WI38 (cell line): ENCODE measurements at regions not wholly inside any gene's neighbourhood (a gene's known extent, or its start where the extent isn't known, plus 50 kb on each side); places are given as distances from the start of the nearest gene placed in this dataset.

Experiments
- H3K4me3 ChIP-seq: 2 replicates; pipeline ENCODE4 v1.5.1; 2011; ENCODE audit warnings: low read depth, mild to moderate bottlenecking, control low read depth, low read length
- TF ChIP-seq, protein P1 (sequence below): IDR thresholded peaks from 2 replicates; pipeline ENCODE4 v1.5.1; 2012; ENCODE audit warnings: low read depth, mild to moderate bottlenecking, control low read depth, low read length

DNA sequence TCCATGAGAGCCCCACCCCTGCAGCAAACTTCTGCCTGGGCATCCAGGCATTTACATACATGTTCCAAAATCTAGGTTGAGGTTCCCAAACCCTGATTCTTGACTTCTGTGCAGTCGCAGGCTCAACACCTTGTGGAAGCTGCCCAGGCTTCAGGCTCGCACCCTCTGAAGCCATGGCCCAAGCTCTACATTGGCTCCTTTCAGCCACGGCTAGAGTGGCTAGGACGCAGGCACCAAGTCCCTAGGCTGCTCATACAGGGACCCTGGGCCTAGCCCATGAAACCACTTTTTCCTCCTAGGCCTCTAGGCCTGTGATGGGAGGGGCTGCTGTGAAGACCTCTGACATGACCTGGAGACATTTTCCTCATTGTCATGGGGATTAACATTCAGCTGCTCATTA is 172.8 kb upstream of the SATB1 start:
- TF ChIP-seq, protein P1, sequence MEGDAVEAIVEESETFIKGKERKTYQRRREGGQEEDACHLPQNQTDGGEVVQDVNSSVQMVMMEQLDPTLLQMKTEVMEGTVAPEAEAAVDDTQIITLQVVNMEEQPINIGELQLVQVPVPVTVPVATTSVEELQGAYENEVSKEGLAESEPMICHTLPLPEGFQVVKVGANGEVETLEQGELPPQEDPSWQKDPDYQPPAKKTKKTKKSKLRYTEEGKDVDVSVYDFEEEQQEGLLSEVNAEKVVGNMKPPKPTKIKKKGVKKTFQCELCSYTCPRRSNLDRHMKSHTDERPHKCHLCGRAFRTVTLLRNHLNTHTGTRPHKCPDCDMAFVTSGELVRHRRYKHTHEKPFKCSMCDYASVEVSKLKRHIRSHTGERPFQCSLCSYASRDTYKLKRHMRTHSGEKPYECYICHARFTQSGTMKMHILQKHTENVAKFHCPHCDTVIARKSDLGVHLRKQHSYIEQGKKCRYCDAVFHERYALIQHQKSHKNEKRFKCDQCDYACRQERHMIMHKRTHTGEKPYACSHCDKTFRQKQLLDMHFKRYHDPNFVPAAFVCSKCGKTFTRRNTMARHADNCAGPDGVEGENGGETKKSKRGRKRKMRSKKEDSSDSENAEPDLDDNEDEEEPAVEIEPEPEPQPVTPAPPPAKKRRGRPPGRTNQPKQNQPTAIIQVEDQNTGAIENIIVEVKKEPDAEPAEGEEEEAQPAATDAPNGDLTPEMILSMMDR = no peak
- no peak overlapping the region for H3K4me3 ChIP-seq

DNA sequence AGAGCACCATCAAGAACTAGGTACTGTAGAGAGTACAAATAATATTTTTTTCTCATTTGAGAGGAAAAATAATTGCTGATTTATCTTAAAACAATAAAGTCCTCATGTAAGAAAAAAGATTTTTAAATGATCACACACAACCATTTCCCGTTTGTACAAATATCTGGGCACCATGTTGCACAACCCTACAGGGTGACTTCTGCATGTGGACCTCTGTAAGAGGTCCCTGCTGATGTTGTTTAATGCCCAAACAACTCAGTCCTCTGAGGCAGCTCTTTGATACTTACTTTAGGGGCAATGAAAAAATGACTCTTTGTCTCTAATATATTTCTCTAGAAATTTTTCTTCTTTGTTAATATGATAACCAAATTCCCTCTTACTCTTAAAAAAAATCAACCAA is 168.1 kb upstream of the SATB1 start:
- H3K4me3 ChIP-seq = no peak overlapping the region
- TF ChIP-seq, protein P1 = no peak

DNA sequence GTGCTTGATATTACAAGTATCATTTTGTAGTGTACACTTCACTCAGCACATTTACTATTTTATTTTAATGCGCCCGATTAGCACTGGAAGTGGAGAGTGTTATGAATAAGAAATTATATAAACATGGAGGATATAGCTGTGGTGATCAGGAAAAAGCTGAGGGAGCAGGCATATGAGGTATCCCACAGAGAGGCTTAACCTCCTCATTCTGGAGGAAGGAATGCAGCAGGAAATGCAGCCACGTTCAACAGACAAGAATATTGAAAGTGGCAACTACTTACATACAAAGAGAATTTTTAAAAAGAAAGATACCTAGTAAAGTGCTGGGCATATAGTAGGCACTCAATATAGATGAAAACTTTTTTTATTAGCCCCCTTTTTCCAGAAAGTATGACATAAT is 166.0 kb upstream of the SATB1 start:
- TF ChIP-seq, protein P1 = no peak
- no peak overlapping the region for H3K4me3 ChIP-seq

DNA sequence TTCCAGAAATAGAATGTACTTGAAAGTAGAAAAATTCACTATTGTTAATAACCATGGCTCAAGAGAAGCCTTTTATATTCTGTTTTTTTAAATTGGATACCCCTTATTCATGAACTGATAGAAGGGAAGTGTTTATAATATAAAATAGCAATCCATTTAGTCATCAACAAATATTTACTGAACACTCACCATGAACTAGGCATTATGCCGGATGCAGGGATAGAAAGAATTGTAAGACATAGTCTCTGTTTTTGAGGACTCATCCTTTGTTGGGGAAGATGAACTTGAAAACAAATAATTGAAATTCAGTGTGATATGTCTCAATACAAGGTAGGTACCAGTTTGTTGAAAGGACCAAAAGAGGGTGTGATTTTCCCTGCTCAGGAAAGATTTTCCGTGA is 160.9 kb upstream of the SATB1 start:
- no peak overlapping the region for H3K4me3 ChIP-seq
- TF ChIP-seq, protein P1 = no peak

DNA sequence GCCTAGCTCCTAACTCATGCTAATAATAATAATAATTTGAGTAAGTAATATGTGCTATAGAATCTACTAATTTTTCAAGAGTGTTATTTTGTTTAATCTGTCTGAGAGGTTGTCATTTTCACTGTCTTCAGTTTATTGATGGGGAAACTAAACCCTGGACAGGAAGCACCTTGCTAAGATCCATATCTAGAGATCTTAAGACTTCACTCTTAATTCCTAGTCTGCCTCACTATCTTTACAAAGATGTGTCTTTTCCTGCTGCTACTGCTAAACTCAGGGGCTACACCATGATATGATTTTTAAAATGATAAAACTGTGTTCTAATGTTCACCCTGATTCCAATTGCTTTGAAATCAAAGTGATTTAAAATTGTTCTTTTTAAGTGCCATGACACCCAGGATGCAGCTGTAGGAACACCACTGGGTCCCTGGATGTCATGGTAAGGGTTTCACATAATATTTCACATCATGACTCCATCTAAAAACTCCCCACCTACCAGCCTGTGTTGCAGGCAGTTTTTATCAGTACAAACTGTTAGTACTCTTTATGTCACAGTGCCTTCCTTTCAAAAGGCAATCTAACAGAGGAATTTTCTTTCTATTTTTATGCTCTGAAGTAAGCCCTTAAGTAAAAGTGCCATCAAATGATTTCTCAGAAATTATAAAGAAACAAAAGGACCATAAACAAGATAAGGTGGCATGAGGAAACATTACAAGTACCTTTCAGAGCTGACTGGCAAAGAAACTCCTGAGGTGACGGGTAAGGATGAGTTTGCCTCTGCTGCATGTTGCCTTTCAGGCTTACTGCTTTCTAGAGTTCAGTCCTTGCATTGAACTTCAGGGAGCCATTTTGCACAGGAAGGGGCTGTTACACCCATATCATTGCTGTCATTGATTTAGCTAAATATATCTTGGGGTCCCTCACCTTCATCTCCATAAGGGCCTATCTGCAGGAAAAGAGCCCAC is 160.1 kb upstream of the SATB1 start:
- TF ChIP-seq, protein P1 = no peak
- no peak overlapping the region for H3K4me3 ChIP-seq

DNA sequence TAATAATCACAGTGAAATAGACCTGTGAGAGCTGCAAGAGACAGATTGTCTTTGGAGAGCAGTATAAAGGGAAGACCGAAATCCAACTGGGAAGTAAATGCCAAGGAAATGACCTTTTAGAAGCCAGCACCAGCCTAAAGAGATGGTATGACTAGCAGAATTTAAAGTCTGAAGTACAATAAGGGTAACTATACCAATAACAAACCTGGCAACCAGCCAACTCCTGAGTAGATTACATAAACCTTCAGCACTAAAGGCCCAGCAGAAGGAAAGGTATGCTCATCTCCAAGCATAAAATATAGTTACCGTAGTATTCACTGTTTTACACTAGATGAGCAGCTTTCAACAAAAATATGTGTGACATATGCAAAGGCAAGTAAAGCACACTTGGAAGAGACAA is 155.1 kb upstream of the SATB1 start:
- H3K4me3 ChIP-seq = no peak overlapping the region
- TF ChIP-seq, protein P1 = no peak

DNA sequence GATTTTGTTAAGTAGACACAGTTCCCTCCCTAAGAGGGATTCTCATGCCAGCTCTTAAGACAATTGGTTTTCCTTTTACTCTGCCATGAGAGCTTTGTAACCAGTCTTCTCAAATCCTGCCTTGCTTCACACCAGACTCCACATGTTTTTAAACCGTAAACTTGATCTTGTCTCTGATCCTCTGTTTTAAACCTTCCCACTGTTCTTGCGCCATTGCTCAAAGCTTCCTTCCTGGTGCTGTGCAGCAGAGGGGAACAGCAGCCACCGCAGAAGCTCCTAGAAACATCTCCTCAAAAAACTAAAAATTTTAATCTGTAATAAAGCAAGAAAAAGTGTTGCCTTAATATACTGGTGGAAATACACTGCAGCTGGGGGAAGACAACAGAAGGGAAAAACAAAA is 154.5 kb upstream of the SATB1 start:
- no peak overlapping the region for H3K4me3 ChIP-seq
- TF ChIP-seq, protein P1 = no peak
